Testis (tissue), 2 donors: ENCODE measurements at regions not wholly inside any gene's neighbourhood (a gene's known extent, or its start where the extent isn't known, plus 50 kb on each side); places are given as distances from the start of the nearest gene placed in this dataset.
"Not testable (repeated sequence)": the region's sequence is repeated elsewhere in the genome, so short reads cannot be mapped to it uniquely, and the experiment has no call there.

Experiments used
- DNase-seq: peaks from one replicate; pipeline ENCODE4 v3.0.0-alpha.2; 2019
- H3K27ac ChIP-seq, 2 donors: fragments of 200-600 bp; sonication (generic); one replicate each; pipeline ENCODE4 v1.5.1; 2019
- H3K27me3 ChIP-seq: fragments of 200-600 bp; sonication (generic); one replicate; pipeline ENCODE4 v1.5.1; 2019
- H3K36me3 ChIP-seq: fragments of 200-600 bp; sonication (generic); one replicate; pipeline ENCODE4 v1.5.1; 2017; ENCODE audit warnings: low read depth; ENCODE audit errors: missing control alignments
- H3K4me1 ChIP-seq: fragments of 200-600 bp; sonication (generic); one replicate; pipeline ENCODE4 v1.5.1; 2019
- H3K4me3 ChIP-seq, 2 donors: fragments of 200-600 bp; sonication (generic); one replicate each; pipeline ENCODE4 v1.5.1; 2017 to 2019
- H3K9me3 ChIP-seq: fragments of 200-600 bp; sonication (generic); one replicate; pipeline ENCODE4 v1.5.1; 2017
- POLR2A ChIP-seq: fragments of 450-650 bp; IDR thresholded peaks from one replicate; pipeline ENCODE4 v1.6.1; 2017; ENCODE audit warnings: antibody characterized with exemption, mild to moderate bottlenecking, moderate library complexity
- WGBS, 2 donors: methylation state at CpG; one replicate each; pipeline ENCODE4 v1.1.5; 2018; 5-methylcytosine and 5-hydroxymethylcytosine counted together
- intact Hi-C: fragments of 100-400 bp; cut with DNase I; formaldehyde crosslinking; loops from one replicate; pipeline ENCODE4 v1.15.1; 2023; ENCODE audit warnings: low total_unique reads
- TF ChIP-seq, protein P1 (sequence below), 3 experiments: fragments of 450-650 bp in 2 of 3; fragments of 200-600 bp in 1 of 3; sonication (generic) in 1 of 3; IDR thresholded peaks; one replicate each; pipeline ENCODE4 v1.5.1; 2016 to 2019; ENCODE audit warnings: antibody characterized with exemption in 3 of 3, mild to moderate bottlenecking in 2 of 3, moderate library complexity in 1 of 3

DNA sequence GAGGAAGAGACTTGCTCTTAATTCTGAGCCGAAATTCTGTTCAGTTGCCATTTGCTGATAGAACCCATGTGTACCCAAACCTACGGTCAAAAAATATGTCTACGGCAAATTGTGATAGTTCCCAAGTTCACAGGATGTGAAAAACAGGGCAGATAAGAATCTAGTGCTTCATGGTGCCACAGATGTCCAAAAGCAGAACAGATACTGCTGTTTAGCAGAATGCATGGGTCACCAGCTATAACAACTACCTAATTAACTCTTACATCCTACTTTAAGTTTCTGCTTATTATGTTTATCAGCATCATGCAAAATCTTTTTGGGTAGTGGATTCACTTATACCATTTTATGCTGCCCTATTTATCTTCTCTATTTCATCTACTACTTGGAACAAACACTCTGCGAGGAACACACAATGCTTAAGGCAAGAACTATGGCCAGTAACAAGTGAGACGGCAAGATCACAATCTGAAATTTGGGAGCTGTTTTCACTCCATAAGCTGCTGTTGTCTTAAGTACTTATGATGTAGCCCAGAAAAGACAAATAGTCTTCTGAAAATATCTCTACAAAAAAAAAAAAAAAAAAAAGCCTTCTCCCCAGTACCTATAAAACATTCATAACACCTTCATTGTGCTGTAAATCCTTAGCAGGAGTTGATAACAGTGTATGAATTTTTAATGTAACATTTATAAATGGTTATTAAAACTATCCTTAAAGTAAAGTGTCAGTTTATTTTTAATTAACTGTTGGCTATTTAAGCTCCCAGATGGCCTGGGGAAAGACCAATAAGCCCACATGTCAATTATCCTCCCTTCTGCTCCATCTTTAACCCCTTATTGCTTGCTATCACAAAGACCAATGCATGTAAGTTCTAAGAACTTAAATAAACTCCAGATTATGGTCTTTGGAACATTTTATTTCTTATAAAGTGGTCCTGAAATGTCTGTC lies 232.3 kb downstream of the TLR4 start:
- 91 to 94% methylated on average over 5 of the region's 5 CpGs for WGBS, 2 donors
- H3K4me1 ChIP-seq: no peaks in the 10 kb centered on the region

DNA sequence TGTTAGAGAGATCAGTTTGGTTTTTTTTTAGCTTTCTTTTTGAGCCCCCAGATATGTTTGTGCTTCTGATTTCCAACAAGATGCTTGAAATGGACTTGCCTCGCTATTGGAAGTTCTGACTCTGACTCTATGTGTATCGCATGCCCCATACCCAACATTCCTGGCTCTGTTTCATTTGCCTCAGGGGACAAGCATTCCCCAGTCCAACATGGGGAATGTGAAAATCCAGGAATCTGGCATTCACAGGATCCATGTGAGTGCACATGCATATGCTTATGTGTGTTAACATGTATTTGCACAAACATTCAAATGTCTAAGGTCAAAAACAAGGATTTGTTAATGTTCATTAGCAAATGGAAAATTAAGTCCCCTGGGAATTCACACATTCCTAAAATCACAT lies 233.9 kb downstream of the TLR4 start:
- intact Hi-C loops: no loop called here
- no peak for DNase-seq
- H3K4me1 ChIP-seq: no peaks in the 10 kb centered on the region
- no peak overlapping the region for H3K27ac ChIP-seq
- H3K4me3 ChIP-seq: no peak overlapping the region
- H3K36me3 ChIP-seq: no peaks in the 10 kb centered on the region
- H3K27me3 ChIP-seq: no peaks in the 10 kb centered on the region
- 89 to 100% methylated on average over 2 of the region's 2 CpGs for WGBS, 2 donors
- TF ChIP-seq POLR2A: no peak
- no peaks in the 10 kb centered on the region for H3K9me3 ChIP-seq

More for the DNA sequence above, 232.3 kb downstream of the TLR4 start:
- intact Hi-C loops: no loop called here
- no peak for TF ChIP-seq POLR2A
- TF ChIP-seq, protein P1, sequence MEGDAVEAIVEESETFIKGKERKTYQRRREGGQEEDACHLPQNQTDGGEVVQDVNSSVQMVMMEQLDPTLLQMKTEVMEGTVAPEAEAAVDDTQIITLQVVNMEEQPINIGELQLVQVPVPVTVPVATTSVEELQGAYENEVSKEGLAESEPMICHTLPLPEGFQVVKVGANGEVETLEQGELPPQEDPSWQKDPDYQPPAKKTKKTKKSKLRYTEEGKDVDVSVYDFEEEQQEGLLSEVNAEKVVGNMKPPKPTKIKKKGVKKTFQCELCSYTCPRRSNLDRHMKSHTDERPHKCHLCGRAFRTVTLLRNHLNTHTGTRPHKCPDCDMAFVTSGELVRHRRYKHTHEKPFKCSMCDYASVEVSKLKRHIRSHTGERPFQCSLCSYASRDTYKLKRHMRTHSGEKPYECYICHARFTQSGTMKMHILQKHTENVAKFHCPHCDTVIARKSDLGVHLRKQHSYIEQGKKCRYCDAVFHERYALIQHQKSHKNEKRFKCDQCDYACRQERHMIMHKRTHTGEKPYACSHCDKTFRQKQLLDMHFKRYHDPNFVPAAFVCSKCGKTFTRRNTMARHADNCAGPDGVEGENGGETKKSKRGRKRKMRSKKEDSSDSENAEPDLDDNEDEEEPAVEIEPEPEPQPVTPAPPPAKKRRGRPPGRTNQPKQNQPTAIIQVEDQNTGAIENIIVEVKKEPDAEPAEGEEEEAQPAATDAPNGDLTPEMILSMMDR (IDR thresholded peaks at IDR 0.05): no peak
- Histone ChIP-seq H3K27ac (no peak overlapping the region), H3K27me3 (no peaks in the 10 kb centered on the region), H3K4me3 (no peak overlapping the region), H3K9me3 (no peaks in the 10 kb centered on the region), H3K36me3 (no peaks in the 10 kb centered on the region)
- no peak for DNase-seq

DNA sequence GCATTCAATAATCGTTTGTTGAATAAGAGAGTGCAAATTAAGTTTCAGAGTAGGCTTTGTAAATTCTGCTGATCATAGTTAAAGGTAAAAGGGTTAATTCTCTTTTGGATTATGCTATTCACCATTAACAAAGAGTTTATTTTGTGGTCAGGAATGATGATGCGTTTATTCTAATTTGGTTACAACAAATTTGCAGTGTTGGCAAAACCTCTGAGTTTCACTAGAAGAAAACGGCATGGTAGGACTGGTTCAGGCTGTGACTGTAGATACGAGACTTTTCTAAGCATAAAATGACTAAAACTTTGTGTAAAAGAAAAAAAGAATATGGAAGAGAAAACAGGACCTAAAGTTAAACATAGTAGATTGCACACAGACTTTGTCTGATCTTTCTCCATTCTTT lies 234.7 kb downstream of the TLR4 start:
- Histone ChIP-seq H3K27ac (no peak overlapping the region), H3K27me3 (no peaks in the 10 kb centered on the region), H3K36me3 (no peaks in the 10 kb centered on the region), H3K4me1 (no peaks in the 10 kb centered on the region), H3K4me3 (no peak overlapping the region), H3K9me3 (no peaks in the 10 kb centered on the region)
- no peak for DNase-seq
- WGBS, 2 donors: 85 to 88% methylated on average over 4 of the region's 4 CpGs
- TF ChIP-seq POLR2A: no peak
- TF ChIP-seq, protein P1 (IDR thresholded peaks at IDR 0.05): no peak
- intact Hi-C loops: no loop called here

DNA sequence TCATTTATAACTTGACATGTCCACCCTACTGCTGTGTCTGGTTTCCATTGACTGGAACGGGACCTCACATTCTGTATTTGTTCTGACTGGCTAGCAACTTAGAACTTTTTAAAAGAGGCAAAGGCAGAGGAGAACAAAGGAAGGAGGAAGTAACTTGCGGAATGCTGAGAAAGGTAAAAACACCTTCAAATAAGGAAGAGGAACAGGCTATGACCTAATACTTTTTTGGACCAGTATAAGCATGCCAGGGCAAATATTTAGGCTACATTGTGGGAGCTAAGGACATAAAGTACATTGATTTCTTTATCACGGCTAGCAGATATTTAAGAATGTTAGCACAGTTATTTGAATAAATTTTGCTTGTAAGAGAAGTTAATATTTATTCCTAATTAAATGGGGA lies 240.5 kb downstream of the TLR4 start:
- WGBS, 2 donors: 86 to 89% methylated on average over 3 of the region's 3 CpGs
- H3K27ac ChIP-seq, H3K27me3 ChIP-seq, H3K9me3 ChIP-seq, DNase-seq, H3K4me3 ChIP-seq, intact Hi-C loops, H3K4me1 ChIP-seq, H3K36me3 ChIP-seq: not testable (repeated sequence)

DNA sequence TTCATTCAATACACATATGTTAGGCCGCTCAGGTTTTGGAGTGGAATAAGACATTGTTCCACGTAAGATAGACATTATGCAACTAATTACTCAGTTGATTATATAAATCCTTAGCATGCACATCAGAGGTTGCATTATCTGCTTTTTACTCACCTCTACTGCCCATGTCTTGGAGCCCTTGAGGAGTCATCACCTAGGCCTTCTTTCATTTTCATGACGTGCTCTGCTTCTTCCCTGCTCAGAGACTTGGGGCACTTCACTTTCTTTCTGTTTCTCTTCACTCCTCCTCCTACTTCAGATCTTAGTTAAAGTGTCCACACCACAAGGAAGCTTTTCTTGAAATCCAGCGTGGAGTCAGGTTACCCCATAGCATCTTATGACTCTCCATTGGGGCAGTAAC lies 241.1 kb downstream of the TLR4 start:
- intact Hi-C loops: no loop called here
- 65 to 76% methylated on average over 4 of the region's 4 CpGs for WGBS, 2 donors

More for the DNA sequence above, 241.1 kb downstream of the TLR4 start:
- DNase-seq: no peak
- no peaks in the 10 kb centered on the region for H3K4me1 ChIP-seq
- H3K36me3 ChIP-seq: no peaks in the 10 kb centered on the region
- no peaks in the 10 kb centered on the region for H3K27me3 ChIP-seq
- H3K9me3 ChIP-seq: no peaks in the 10 kb centered on the region
- H3K27ac ChIP-seq: no peak overlapping the region
- TF ChIP-seq, protein P1 (IDR thresholded peaks at IDR 0.05): no peak
- no peak overlapping the region for H3K4me3 ChIP-seq
